Esophagus squamous epithelium (tissue), 5 donors: ENCODE measurements at regions not wholly inside any gene's neighbourhood (a gene's known extent, or its start where the extent isn't known, plus 50 kb on each side); places are given as distances from the start of the nearest gene placed in this dataset.

Experiments used
- DNase-seq: peaks from one replicate; lab custom pipeline; 2025; lab: John Stamatoyannopoulos, UW
- H3K27ac ChIP-seq, 4 donors: fragments of 200-600 bp; sonication (generic); one replicate each; pipeline ENCODE4 v1.5.1; 2016 to 2019; ENCODE audit warnings: mild to moderate bottlenecking in 1 of 4
- H3K27me3 ChIP-seq, 4 donors: fragments of 200-600 bp; sonication (generic); 1 replicate in 3 of 4; 2 replicates in 1 of 4; pipeline versions ENCODE4 v1.5.1 to v1.6.0; 2017 to 2021; ENCODE audit warnings: antibody characterized with exemption in 1 of 4
- H3K36me3 ChIP-seq, 3 donors: fragments of 200-600 bp; sonication (generic); one replicate each; pipeline ENCODE4 v1.5.1; 2016 to 2019
- H3K4me1 ChIP-seq, 3 donors: fragments of 200-600 bp; sonication (generic); one replicate each; pipeline ENCODE4 v1.5.1; 2017 to 2019
- H3K4me3 ChIP-seq, 4 donors: fragments of 200-600 bp; sonication (generic); 1 replicate in 3 of 4; 2 replicates in 1 of 4; pipeline ENCODE4 v1.5.1; 2016 to 2019; ENCODE audit warnings: mild to moderate bottlenecking in 2 of 4, moderate library complexity in 1 of 4
- H3K9me3 ChIP-seq, 3 donors: fragments of 200-600 bp; sonication (generic); one replicate each; pipeline ENCODE4 v1.5.1; 2016 to 2019
- CTCF ChIP-seq, 6 experiments: fragments of 450-650 bp in 4 of 6; fragments of 200-600 bp in 2 of 6; sonication (generic) in 2 of 6; IDR thresholded peaks; one replicate each; pipeline ENCODE4 v1.5.1; 2016 to 2019; ENCODE audit warnings: antibody characterized with exemption in 6 of 6, mild to moderate bottlenecking in 4 of 6, moderate library complexity in 4 of 6
- POLR2A ChIP-seq, 4 donors: fragments of 450-650 bp; IDR thresholded peaks; one replicate each; pipeline ENCODE4 v1.6.1; 2017; ENCODE audit warnings: antibody characterized with exemption in 4 of 4, mild to moderate bottlenecking in 4 of 4, moderate library complexity in 3 of 4
- WGBS, 2 donors: methylation state at CpG; one replicate each; pipeline ENCODE4 v1.1.5; 2018; 5-methylcytosine and 5-hydroxymethylcytosine counted together
- intact Hi-C: fragments of 100-400 bp; cut with DNase I; formaldehyde crosslinking; loops from one replicate; pipeline ENCODE4 v1.15.0; 2022
- donor health status: DM: yes; HTN: yes; CAD: no.

- DNase-seq = no peak
- H3K4me1 ChIP-seq = peaks cover 0 to 8% (median 0%) of the 10 kb centered on the region in 3 donors
- peaks cover 0 to 29% (median 0%) of the 10 kb centered on the region in 4 donors for H3K27me3 ChIP-seq
- no peak overlapping the region for H3K4me3 ChIP-seq
- TF ChIP-seq POLR2A (IDR thresholded peaks at IDR 0.05) = no peak
- no peak for TF ChIP-seq CTCF (IDR thresholded peaks at IDR 0.05)
- no peaks in the 10 kb centered on the region for H3K9me3 ChIP-seq
- intact Hi-C loops = no loop called here
- WGBS, 2 donors = 70 to 94% methylated on average over 2 to 3 of the region's 11 CpGs
- no peaks in the 10 kb centered on the region for H3K36me3 ChIP-seq
- H3K27ac ChIP-seq = no peak overlapping the region
Measured at GRCh38 chr14:104297721-104298401, 159.5 kb downstream of the KIF26A start.

GRCh38 chr14:104298458-104298857, 160.1 kb downstream of the KIF26A start:
- H3K4me1 ChIP-seq = peaks cover 0 to 8% (median 0%) of the 10 kb centered on the region in 3 donors
- WGBS, 2 donors = 94 to 99% methylated on average over 3 of the region's 3 CpGs
- TF ChIP-seq CTCF (IDR thresholded peaks at IDR 0.05) = no peak
- TF ChIP-seq POLR2A (IDR thresholded peaks at IDR 0.05) = no peak
- DNase-seq = no peak
- intact Hi-C loops = no loop called here
- no peaks in the 10 kb centered on the region for H3K9me3 ChIP-seq
- H3K36me3 ChIP-seq = no peaks in the 10 kb centered on the region
- H3K27me3 ChIP-seq = peaks cover 0 to 23% (median 0%) of the 10 kb centered on the region in 4 donors
- no peak overlapping the region for H3K4me3 ChIP-seq
- no peak overlapping the region for H3K27ac ChIP-seq

GRCh38 chr14:104299993-104300761, 161.8 kb downstream of the KIF26A start:
- no peak for DNase-seq

GRCh38 chr14:104301731-104302460, 163.5 kb downstream of the KIF26A start:
- no peak overlapping the region for H3K27ac ChIP-seq
- peaks cover 0 to 2% (median 0%) of the 10 kb centered on the region in 3 donors for H3K4me1 ChIP-seq
- no peak for DNase-seq
- peaks cover 0 to 19% (median 0%) of the 10 kb centered on the region in 4 donors for H3K27me3 ChIP-seq
- no peak overlapping the region for H3K4me3 ChIP-seq
- intact Hi-C loops = no loop called here
- 84 to 86% methylated on average over 16 to 17 of the region's 29 CpGs for WGBS, 2 donors
- TF ChIP-seq POLR2A (IDR thresholded peaks at IDR 0.05) (no peak), CTCF (IDR thresholded peaks at IDR 0.05) (no peak)
- H3K9me3 ChIP-seq = no peaks in the 10 kb centered on the region
- H3K36me3 ChIP-seq = no peaks in the 10 kb centered on the region

More at GRCh38 chr14:104299993-104300761, 161.8 kb downstream of the KIF26A start:
- no peak overlapping the region for H3K4me3 ChIP-seq
- H3K27me3 ChIP-seq = peaks cover 0 to 18% (median 0%) of the 10 kb centered on the region in 4 donors
- H3K27ac ChIP-seq = peak overlapping the region in 1 of 4 donors; percentile 16
- intact Hi-C loops = no loop called here
- H3K4me1 ChIP-seq = peaks cover 0 to 8% (median 0%) of the 10 kb centered on the region in 3 donors
- TF ChIP-seq CTCF (IDR thresholded peaks at IDR 0.05) (no peak), POLR2A (IDR thresholded peaks at IDR 0.05) (no peak)
- 57 to 71% methylated on average over 8 to 19 of the region's 28 CpGs for WGBS, 2 donors
- H3K9me3 ChIP-seq = no peaks in the 10 kb centered on the region
- H3K36me3 ChIP-seq = no peaks in the 10 kb centered on the region
